Panc1 (cell line): ENCODE measurements at regions not wholly inside any gene's neighbourhood (a gene's known extent, or its start where the extent isn't known, plus 50 kb on each side); places are given as distances from the start of the nearest gene placed in this dataset.

ENCODE experiments used
- POLR2AphosphoS5 ChIP-seq: IDR thresholded peaks from 2 replicates; pipeline ENCODE4 v1.6.1; 2012; ENCODE audit warnings: mild to moderate bottlenecking, low read depth, low read length, moderate library complexity
- TF ChIP-seq, protein P1 (sequence below): fragments of 450-650 bp; IDR thresholded peaks from 2 replicates; pipeline ENCODE4 v1.5.1; 2017; ENCODE audit warnings: mild to moderate bottlenecking

GRCh38 chr12:27387473-27387872, 54.8 kb downstream of the BMAL2 start:
- TF ChIP-seq, protein P1, sequence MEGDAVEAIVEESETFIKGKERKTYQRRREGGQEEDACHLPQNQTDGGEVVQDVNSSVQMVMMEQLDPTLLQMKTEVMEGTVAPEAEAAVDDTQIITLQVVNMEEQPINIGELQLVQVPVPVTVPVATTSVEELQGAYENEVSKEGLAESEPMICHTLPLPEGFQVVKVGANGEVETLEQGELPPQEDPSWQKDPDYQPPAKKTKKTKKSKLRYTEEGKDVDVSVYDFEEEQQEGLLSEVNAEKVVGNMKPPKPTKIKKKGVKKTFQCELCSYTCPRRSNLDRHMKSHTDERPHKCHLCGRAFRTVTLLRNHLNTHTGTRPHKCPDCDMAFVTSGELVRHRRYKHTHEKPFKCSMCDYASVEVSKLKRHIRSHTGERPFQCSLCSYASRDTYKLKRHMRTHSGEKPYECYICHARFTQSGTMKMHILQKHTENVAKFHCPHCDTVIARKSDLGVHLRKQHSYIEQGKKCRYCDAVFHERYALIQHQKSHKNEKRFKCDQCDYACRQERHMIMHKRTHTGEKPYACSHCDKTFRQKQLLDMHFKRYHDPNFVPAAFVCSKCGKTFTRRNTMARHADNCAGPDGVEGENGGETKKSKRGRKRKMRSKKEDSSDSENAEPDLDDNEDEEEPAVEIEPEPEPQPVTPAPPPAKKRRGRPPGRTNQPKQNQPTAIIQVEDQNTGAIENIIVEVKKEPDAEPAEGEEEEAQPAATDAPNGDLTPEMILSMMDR = no peak
- no peak for TF ChIP-seq POLR2AphosphoS5
